Small intestine (tissue), 7 donors: ENCODE measurements at regions not wholly inside any gene's neighbourhood (a gene's known extent, or its start where the extent isn't known, plus 50 kb on each side); places are given as distances from the start of the nearest gene placed in this dataset.

ENCODE experiments used
- DNase-seq, 2 donors: peaks; one replicate each; pipeline versions ENCODE4 v3.0.0 to v3.0.0-alpha.2; 2013
- FAIRE-seq: peaks from 2 replicates; lab custom pipeline; 2012; peaks lifted over from hg19 to GRCh38; lab: Jason Lieb, UNC
- H3K27ac ChIP-seq, 3 donors: one replicate each; pipeline ENCODE4 v1.5.1; 2013; ENCODE audit warnings: low read length in 2 of 3, mild to moderate bottlenecking in 2 of 3, control low read depth in 1 of 3, inconsistent platforms in 1 of 3, low read depth in 1 of 3, moderate library complexity in 1 of 3
- H3K27me3 ChIP-seq, 3 donors: one replicate each; pipeline ENCODE4 v1.6.1; 2013; ENCODE audit warnings: low read length in 3 of 3, inconsistent platforms in 1 of 3; ENCODE audit not compliant: control insufficient read depth in 3 of 3, insufficient read depth in 3 of 3
- H3K36me3 ChIP-seq, 3 donors: one replicate each; pipeline ENCODE4 v1.6.1; 2013; ENCODE audit warnings: low read length in 3 of 3, inconsistent platforms in 1 of 3, low read depth in 1 of 3, mild to moderate bottlenecking in 1 of 3, moderate library complexity in 1 of 3; ENCODE audit not compliant: control insufficient read depth in 3 of 3, insufficient read depth in 2 of 3
- H3K4me1 ChIP-seq, 3 donors: one replicate each; pipeline ENCODE4 v1.6.1; 2013; ENCODE audit warnings: low read length in 2 of 3, inconsistent platforms in 1 of 3, low read depth in 1 of 3, mild to moderate bottlenecking in 1 of 3, moderate library complexity in 1 of 3; ENCODE audit not compliant: control insufficient read depth in 3 of 3, insufficient read depth in 2 of 3
- H3K4me3 ChIP-seq, 3 donors: one replicate each; pipeline ENCODE4 v1.5.1; 2013; ENCODE audit warnings: low read length in 3 of 3, control low read depth in 1 of 3, inconsistent platforms in 1 of 3, low read depth in 1 of 3, mild to moderate bottlenecking in 1 of 3, moderate library complexity in 1 of 3
- H3K9me3 ChIP-seq, 2 donors: one replicate each; pipeline ENCODE4 v1.6.1; 2013; ENCODE audit warnings: low read depth in 1 of 2, low read length in 1 of 2; ENCODE audit not compliant: control insufficient read depth in 2 of 2, insufficient read depth in 1 of 2
- WGBS, 3 donors: extraction: QIAGEN DNeasy Blood & Tissue Kit; methylation state at CpG; one replicate each; pipeline ENCODE4 v1.1.7; 2013; 5-methylcytosine and 5-hydroxymethylcytosine counted together
- donor health status: healthy with polysubstance abuse.
- donor health status: control.
- donor health status: control.
- donor health status: Bipolar disorder and iron deficiency.
- donor health status: healthy.

- DNase-seq (no peak), FAIRE-seq (no peak)
- Histone ChIP-seq H3K27ac (no peak overlapping the region), H3K4me3 (no peak overlapping the region), H3K4me1 (no peaks in the 10 kb centered on the region), H3K36me3 (no peaks in the 10 kb centered on the region), H3K9me3 (peaks cover 0 to 4% of the 10 kb centered on the region in 2 donors), H3K27me3 (no peaks in the 10 kb centered on the region)
- WGBS, 3 donors: 68 to 76% (median 74%) methylated on average over 3 of the region's 3 CpGs
Measured at GRCh38 chr12:126537961-126538530, 1472.8 kb downstream of the AACS start.

- H3K9me3 ChIP-seq: peaks cover 0 to 4% of the 10 kb centered on the region in 2 donors
- H3K27me3 ChIP-seq: no peaks in the 10 kb centered on the region
- no peaks in the 10 kb centered on the region for H3K36me3 ChIP-seq
- no peak for FAIRE-seq
- WGBS, 3 donors: 56 to 78% (median 65%) methylated on average over 2 of the region's 2 CpGs
- no peak for DNase-seq
- H3K27ac ChIP-seq: no peak overlapping the region
- H3K4me3 ChIP-seq: no peak overlapping the region
- H3K4me1 ChIP-seq: no peaks in the 10 kb centered on the region
Measured at GRCh38 chr12:126538888-126539287, 1473.7 kb downstream of the AACS start.

GRCh38 chr12:126545411-126545810 lies 1480.2 kb downstream of the AACS start:
- FAIRE-seq: no peak
- DNase-seq: no peak
- Histone ChIP-seq H3K36me3 (no peaks in the 10 kb centered on the region), H3K27ac (no peak overlapping the region), H3K4me3 (no peak overlapping the region), H3K9me3 (peaks cover 0 to 2% of the 10 kb centered on the region in 2 donors), H3K4me1 (no peaks in the 10 kb centered on the region), H3K27me3 (no peaks in the 10 kb centered on the region)
- WGBS, 3 donors: 57 to 61% (median 60%) methylated on average over 4 of the region's 4 CpGs

DNA sequence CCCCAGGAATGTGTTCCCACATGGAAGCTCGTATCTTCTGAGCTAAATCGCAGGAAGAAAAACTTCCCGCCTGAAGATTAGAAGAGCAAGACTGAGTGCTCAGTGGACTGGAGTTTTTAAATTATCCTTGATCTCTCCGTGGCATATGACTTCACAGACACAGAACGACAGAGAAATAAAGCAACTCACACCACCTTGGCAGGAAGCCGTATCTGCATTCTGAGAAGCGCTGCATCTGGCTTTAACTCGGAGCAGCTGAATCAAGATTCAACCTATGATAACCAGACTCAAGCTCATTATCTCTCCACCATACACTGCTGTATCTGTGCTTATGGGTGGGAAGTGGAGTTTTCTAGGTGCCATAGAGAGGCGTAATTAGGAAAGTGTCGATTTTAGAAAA lies 1482.7 kb downstream of the AACS start:
- no peaks in the 10 kb centered on the region for H3K4me1 ChIP-seq
- FAIRE-seq (no peak), DNase-seq (no peak)
- no peaks in the 10 kb centered on the region for H3K27me3 ChIP-seq
- H3K36me3 ChIP-seq: no peaks in the 10 kb centered on the region
- H3K4me3 ChIP-seq: no peak overlapping the region
- WGBS, 3 donors: 68 to 87% (median 73%) methylated on average over 10 of the region's 10 CpGs
- no peak overlapping the region for H3K27ac ChIP-seq
- peaks cover 0 to 2% of the 10 kb centered on the region in 2 donors for H3K9me3 ChIP-seq

- DNase-seq (no peak), FAIRE-seq (no peak)
- no peaks in the 10 kb centered on the region for H3K27me3 ChIP-seq
- no peaks in the 10 kb centered on the region for H3K36me3 ChIP-seq
- 52 to 66% (median 54%) methylated on average over 4 of the region's 4 CpGs for WGBS, 3 donors
- H3K4me3 ChIP-seq: no peak overlapping the region
- H3K27ac ChIP-seq: no peak overlapping the region
- H3K9me3 ChIP-seq: peaks cover 0 to 2% of the 10 kb centered on the region in 2 donors
- H3K4me1 ChIP-seq: no peaks in the 10 kb centered on the region
Measured at GRCh38 chr12:126551869-126552268, 1486.6 kb downstream of the AACS start.

- Histone ChIP-seq H3K4me3 (no peak overlapping the region), H3K9me3 (peaks cover 0 to 2% of the 10 kb centered on the region in 2 donors), H3K4me1 (no peaks in the 10 kb centered on the region), H3K27ac (no peak overlapping the region), H3K36me3 (no peaks in the 10 kb centered on the region), H3K27me3 (no peaks in the 10 kb centered on the region)
- WGBS, 3 donors: 73 to 82% (median 79%) methylated on average over 7 of the region's 7 CpGs
- FAIRE-seq (no peak), DNase-seq (no peak)
Measured at GRCh38 chr12:126554625-126555024, 1489.4 kb downstream of the AACS start.

- Histone ChIP-seq H3K36me3 (no peaks in the 10 kb centered on the region), H3K27me3 (no peaks in the 10 kb centered on the region), H3K4me1 (no peaks in the 10 kb centered on the region), H3K9me3 (no peaks in the 10 kb centered on the region), H3K4me3 (no peak overlapping the region), H3K27ac (no peak overlapping the region)
- 33 to 58% (median 49%) methylated on average over 5 of the region's 5 CpGs for WGBS, 3 donors
- no peak for DNase-seq
- FAIRE-seq: no peak
Measured at GRCh38 chr12:126557659-126558058, 1492.4 kb downstream of the AACS start.

GRCh38 chr12:126558219-126558618 lies 1493.0 kb downstream of the AACS start:
- WGBS, 3 donors: 31 to 63% (median 39%) methylated on average over 2 of the region's 2 CpGs
- no peaks in the 10 kb centered on the region for H3K9me3 ChIP-seq
- no peaks in the 10 kb centered on the region for H3K4me1 ChIP-seq
- no peak for DNase-seq
- H3K27ac ChIP-seq: no peak overlapping the region
- no peaks in the 10 kb centered on the region for H3K27me3 ChIP-seq
- no peaks in the 10 kb centered on the region for H3K36me3 ChIP-seq
- H3K4me3 ChIP-seq: no peak overlapping the region
- FAIRE-seq: no peak

DNA sequence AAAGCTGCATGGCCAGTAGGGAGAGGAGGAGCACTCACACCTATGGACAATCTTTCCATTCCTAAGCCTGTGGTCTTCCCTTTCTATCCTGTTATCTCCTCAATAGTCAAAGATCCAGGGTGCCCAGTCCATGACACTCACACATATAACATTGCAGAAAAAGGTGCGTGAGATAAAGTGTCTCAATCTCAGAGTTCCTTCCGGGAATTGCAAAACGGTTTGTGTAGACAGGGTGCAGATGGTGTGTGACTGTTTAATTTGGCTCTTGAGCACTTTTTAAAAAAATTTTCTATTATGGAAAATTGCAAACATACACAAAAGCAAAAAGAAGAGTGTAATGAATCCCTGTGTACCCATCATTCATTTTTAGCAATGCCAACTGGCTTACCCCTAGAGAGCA lies 1493.6 kb downstream of the AACS start:
- FAIRE-seq: no peak
- H3K36me3 ChIP-seq: no peaks in the 10 kb centered on the region
- no peak overlapping the region for H3K27ac ChIP-seq
- H3K9me3 ChIP-seq: no peaks in the 10 kb centered on the region
- DNase-seq: no peak
- WGBS, 3 donors: 78 to 82% (median 80%) methylated on average over 3 of the region's 3 CpGs
- no peaks in the 10 kb centered on the region for H3K27me3 ChIP-seq
- no peak overlapping the region for H3K4me3 ChIP-seq
- no peaks in the 10 kb centered on the region for H3K4me1 ChIP-seq
